ENCODE measurements at regions not wholly inside any gene's neighbourhood (a gene's known extent, or its start where the extent isn't known, plus 50 kb on each side); places are given as distances from the start of the nearest gene placed in this dataset.

DNA sequence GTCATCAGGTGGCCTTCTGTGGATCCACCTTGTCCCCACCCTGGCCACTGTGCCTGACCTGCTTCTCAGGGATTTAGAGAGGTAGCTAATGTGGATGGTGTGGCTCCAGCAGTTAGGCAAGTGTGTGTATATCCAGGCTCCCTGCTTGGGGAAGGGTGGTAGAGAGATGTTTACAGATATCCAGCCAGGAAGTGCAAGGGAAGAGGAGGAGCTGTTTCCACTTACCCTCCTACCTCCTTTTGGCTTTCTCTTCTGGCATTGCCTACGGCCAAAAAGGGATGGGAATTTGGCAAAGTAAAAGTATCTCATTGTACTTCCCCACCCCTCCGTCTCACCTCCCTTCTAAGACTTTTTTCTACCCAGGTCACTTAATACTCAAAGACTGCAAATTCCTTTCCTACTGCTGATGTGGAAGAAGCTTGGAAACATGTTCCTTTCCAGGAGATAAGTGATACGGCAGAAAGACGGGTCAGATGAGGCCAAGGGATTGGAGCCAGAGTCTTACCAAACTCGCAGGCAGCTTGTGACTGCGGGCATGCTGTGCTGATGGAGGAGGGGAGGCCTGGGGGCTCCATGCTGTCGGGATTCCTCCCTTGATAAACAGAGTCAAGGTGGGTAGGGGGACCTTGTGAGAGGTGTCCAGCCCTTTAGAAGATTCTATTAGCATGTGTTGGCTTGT lies 253.4 kb downstream of the PRL start:
- Histone ChIP-seq H3K27me3 (ENCODE audit: insufficient read depth, low read length, poor library complexity) (no peaks in the 10 kb centered on the region), H4K20me1 (ENCODE audit: insufficient read depth, low read length) (no peaks in the 10 kb centered on the region), H3K9ac (ENCODE audit: low read depth, low read length) (peak overlapping the region; percentile 34), H3K36me3 (ENCODE audit: insufficient read depth, low read length) (peaks cover 11% of the 10 kb centered on the region; the same call in 1 of the 2 replicates), H3K4me3 (ENCODE audit: low read depth in 1 of 2, low read length in 2 of 2) (no peak overlapping the region), H2AFZ (ENCODE audit: low read depth, low read length) (no peak overlapping the region), H3K9me3 (ENCODE audit: insufficient read depth, low read length, severe bottlenecking) (peaks cover 10% of the 10 kb centered on the region), H3K79me2 (ENCODE audit: insufficient read depth, low read length) (peaks cover 3% of the 10 kb centered on the region), H3K27ac (ENCODE audit: low read length) (peak overlapping the region; percentile 87), H3K4me2 (ENCODE audit: insufficient read depth, low read length) (0 out of 2 replicates have a peak overlapping the region, but pooled peaks have one; percentile 4), H3K4me1 (ENCODE audit: insufficient read depth, low read length) (peaks cover 52% of the 10 kb centered on the region)
- no peak for DNase-seq
- TF ChIP-seq, protein P1, sequence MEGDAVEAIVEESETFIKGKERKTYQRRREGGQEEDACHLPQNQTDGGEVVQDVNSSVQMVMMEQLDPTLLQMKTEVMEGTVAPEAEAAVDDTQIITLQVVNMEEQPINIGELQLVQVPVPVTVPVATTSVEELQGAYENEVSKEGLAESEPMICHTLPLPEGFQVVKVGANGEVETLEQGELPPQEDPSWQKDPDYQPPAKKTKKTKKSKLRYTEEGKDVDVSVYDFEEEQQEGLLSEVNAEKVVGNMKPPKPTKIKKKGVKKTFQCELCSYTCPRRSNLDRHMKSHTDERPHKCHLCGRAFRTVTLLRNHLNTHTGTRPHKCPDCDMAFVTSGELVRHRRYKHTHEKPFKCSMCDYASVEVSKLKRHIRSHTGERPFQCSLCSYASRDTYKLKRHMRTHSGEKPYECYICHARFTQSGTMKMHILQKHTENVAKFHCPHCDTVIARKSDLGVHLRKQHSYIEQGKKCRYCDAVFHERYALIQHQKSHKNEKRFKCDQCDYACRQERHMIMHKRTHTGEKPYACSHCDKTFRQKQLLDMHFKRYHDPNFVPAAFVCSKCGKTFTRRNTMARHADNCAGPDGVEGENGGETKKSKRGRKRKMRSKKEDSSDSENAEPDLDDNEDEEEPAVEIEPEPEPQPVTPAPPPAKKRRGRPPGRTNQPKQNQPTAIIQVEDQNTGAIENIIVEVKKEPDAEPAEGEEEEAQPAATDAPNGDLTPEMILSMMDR (IDR thresholded peaks at IDR 0.05; ENCODE audit: borderline replicate concordance, extremely low read depth, low read length, poor library complexity, severe bottlenecking), result no peak
- no peak for ATAC-seq (ENCODE audit: insufficient read depth, low read depth)

DNA sequence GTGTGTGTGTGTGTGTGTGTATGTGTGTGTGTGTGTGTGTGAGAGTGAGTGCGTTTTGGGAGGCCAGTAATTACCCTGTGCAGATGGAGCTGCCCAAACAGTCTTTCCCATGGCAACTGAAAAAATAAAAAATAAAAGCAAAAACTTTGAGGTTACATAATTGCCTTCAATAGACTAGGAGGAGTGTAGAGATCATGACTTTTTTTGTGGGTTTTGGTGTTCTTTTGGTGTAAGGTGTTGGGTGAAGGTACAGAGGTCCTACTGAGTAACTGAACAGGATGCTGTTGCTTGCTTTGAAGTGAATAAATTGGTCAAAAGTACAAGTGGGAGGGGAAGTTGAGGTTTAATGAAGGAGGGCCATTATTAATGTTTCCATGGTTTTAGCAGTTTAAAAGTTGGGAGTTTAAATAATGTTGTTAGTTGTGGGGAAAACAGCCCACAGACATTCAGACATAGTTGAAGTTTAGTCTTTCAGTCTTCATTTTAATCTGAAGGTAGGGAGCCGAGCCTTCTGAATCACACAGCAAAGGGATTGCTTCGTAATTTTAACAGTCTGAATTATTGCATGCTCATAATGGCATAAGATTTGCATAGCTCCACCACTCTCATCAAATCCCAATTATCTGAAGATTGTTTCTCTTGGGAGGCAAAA lies 251.4 kb downstream of the PRL start:
- Histone ChIP-seq H3K4me2 (ENCODE audit: insufficient read depth, low read length) (peak overlapping the region; percentile 35), H2AFZ (ENCODE audit: low read depth, low read length) (no peak overlapping the region), H3K4me3 (ENCODE audit: low read depth in 1 of 2, low read length in 2 of 2) (0 out of 4 replicates have a peak overlapping the region, but pooled peaks of 1 of the 2 experiments have one; percentile 18), H3K9ac (ENCODE audit: low read depth, low read length) (peak overlapping the region; percentile 40; the same call in 1 of the 2 replicates), H3K27me3 (ENCODE audit: insufficient read depth, low read length, poor library complexity) (no peaks in the 10 kb centered on the region), H4K20me1 (ENCODE audit: insufficient read depth, low read length) (no peaks in the 10 kb centered on the region), H3K4me1 (ENCODE audit: insufficient read depth, low read length) (peaks cover 52% of the 10 kb centered on the region), H3K9me3 (ENCODE audit: insufficient read depth, low read length, severe bottlenecking) (peaks cover 2% of the 10 kb centered on the region), H3K36me3 (ENCODE audit: insufficient read depth, low read length) (0 out of 2 replicates have a peak, but pooled peaks cover 4% of the 10 kb centered on the region), H3K79me2 (ENCODE audit: insufficient read depth, low read length) (peaks cover 3% of the 10 kb centered on the region), H3K27ac (ENCODE audit: low read length) (peak overlapping the region; percentile 95)
- peak; percentile 94 for ATAC-seq (ENCODE audit: insufficient read depth, low read depth)
- DNase-seq, result peak; percentile 62
- TF ChIP-seq, protein P1 (IDR thresholded peaks at IDR 0.05; ENCODE audit: borderline replicate concordance, extremely low read depth, low read length, poor library complexity, severe bottlenecking), result no peak
- TF ChIP-seq EZH2 (IDR thresholded peaks at IDR 0.05; ENCODE audit: borderline replicate concordance, low read depth, low read length, severe bottlenecking), result no peak

DNA sequence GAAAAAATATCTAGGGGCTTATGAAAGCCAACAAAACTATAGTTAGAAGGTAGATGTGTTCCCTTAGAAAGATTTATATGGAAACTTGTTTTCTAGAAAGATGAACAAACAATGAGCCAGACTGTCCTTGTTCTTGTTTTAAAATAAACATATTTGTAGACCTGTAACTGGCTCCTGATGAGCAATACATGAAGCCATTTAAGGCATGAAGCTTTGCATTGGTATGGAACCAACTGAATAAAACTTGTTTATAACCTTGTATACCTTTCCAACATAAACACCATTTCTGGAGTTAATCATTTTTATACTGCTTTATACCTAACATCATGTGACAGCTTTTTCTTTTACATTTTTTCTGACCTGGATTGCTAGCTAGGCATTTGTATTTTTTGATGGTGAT lies 247.8 kb downstream of the PRL start:
- no peak for DNase-seq
- Histone ChIP-seq H3K36me3 (ENCODE audit: insufficient read depth, low read length) (0 out of 2 replicates have a peak, but pooled peaks cover 7% of the 10 kb centered on the region), H3K27me3 (ENCODE audit: insufficient read depth, low read length, poor library complexity) (no peaks in the 10 kb centered on the region)

More for the DNA sequence above, 247.8 kb downstream of the PRL start:
- no peak for ATAC-seq (ENCODE audit: insufficient read depth, low read depth)
- no peak overlapping the region for H2AFZ ChIP-seq (ENCODE audit: low read depth, low read length)
- H3K4me1 ChIP-seq (ENCODE audit: insufficient read depth, low read length), result peaks cover 54% of the 10 kb centered on the region
- H3K79me2 ChIP-seq (ENCODE audit: insufficient read depth, low read length), result peaks cover 3% of the 10 kb centered on the region
- H4K20me1 ChIP-seq (ENCODE audit: insufficient read depth, low read length), result no peaks in the 10 kb centered on the region
- no peak overlapping the region for H3K27ac ChIP-seq (ENCODE audit: low read length)
- no peak for TF ChIP-seq EZH2 (IDR thresholded peaks at IDR 0.05; ENCODE audit: borderline replicate concordance, low read depth, low read length, severe bottlenecking)
- TF ChIP-seq, protein P1 (IDR thresholded peaks at IDR 0.05; ENCODE audit: borderline replicate concordance, extremely low read depth, low read length, poor library complexity, severe bottlenecking), result no peak
- no peak overlapping the region for H3K4me3 ChIP-seq (ENCODE audit: low read depth in 1 of 2, low read length in 2 of 2)
- H3K9me3 ChIP-seq (ENCODE audit: insufficient read depth, low read length, severe bottlenecking), result no peaks in the 10 kb centered on the region
- no peak overlapping the region for H3K9ac ChIP-seq (ENCODE audit: low read depth, low read length)
- no peak overlapping the region for H3K4me2 ChIP-seq (ENCODE audit: insufficient read depth, low read length)
